Bronchial epithelial cell (primary cell): ENCODE measurements at regions not wholly inside any gene's neighbourhood (a gene's known extent, or its start where the extent isn't known, plus 50 kb on each side); places are given as distances from the start of the nearest gene placed in this dataset.
"Not testable (repeated sequence)": the region's sequence is repeated elsewhere in the genome, so short reads cannot be mapped to it uniquely, and the experiment has no call there.

Experiments used
- DNase-seq: peaks from one replicate; pipeline ENCODE4 v3.0.0-alpha.2; 2010; ENCODE audit warnings: low read depth
- FAIRE-seq: peaks from 2 replicates; lab custom pipeline; 2011; peaks lifted over from hg19 to GRCh38; lab: Jason Lieb, UNC
- H3K27me3 ChIP-seq: 2 replicates; pipeline ENCODE4 v1.5.1; 2011; ENCODE audit warnings: low read length; ENCODE audit not compliant: control insufficient read depth, insufficient read depth
- H3K36me3 ChIP-seq: 2 replicates; pipeline ENCODE4 v1.5.1; 2011; ENCODE audit warnings: low read length; ENCODE audit not compliant: control insufficient read depth, insufficient read depth
- H3K4me3 ChIP-seq: 2 replicates; pipeline ENCODE4 v1.5.1; 2011; ENCODE audit warnings: mild to moderate bottlenecking, low read depth, low read length, control low read depth
- CTCF ChIP-seq: IDR thresholded peaks from 2 replicates; pipeline ENCODE4 v1.5.1; 2011; ENCODE audit warnings: mild to moderate bottlenecking, moderate library complexity, low read length, control low read depth, inconsistent platforms; ENCODE audit not compliant: insufficient read depth, severe bottlenecking

GRCh38 chr20:51271931-51272330 is 249.0 kb upstream of the KCNG1 start:
- FAIRE-seq (no peak), DNase-seq (no peak)
- Histone ChIP-seq H3K4me3 (no peak overlapping the region), H3K36me3 (no peaks in the 10 kb centered on the region), H3K27me3 (peaks cover 2% of the 10 kb centered on the region)
- no peak for TF ChIP-seq CTCF

- H3K36me3 ChIP-seq, FAIRE-seq, H3K4me3 ChIP-seq, DNase-seq, H3K27me3 ChIP-seq: not testable (repeated sequence)
Measured at GRCh38 chr20:51271289-51271688, 248.4 kb upstream of the KCNG1 start.

- no peak for TF ChIP-seq CTCF
- FAIRE-seq (peak; percentile 13), DNase-seq (no peak)
- Histone ChIP-seq H3K36me3 (no peaks in the 10 kb centered on the region), H3K27me3 (no peaks in the 10 kb centered on the region), H3K4me3 (no peak overlapping the region)
Measured at GRCh38 chr20:51269671-51270070, 246.8 kb upstream of the KCNG1 start.

- TF ChIP-seq CTCF, result no peak
- DNase-seq, result no peak
- FAIRE-seq, result no peak
- Histone ChIP-seq H3K4me3 (no peak overlapping the region), H3K27me3 (no peaks in the 10 kb centered on the region), H3K36me3 (no peaks in the 10 kb centered on the region)
Measured at GRCh38 chr20:51267679-51268078, 244.8 kb upstream of the KCNG1 start.

- no peak overlapping the region for H3K4me3 ChIP-seq
- FAIRE-seq, result no peak
- H3K27me3 ChIP-seq, result no peaks in the 10 kb centered on the region
Measured at GRCh38 chr20:51266353-51266752, 243.4 kb upstream of the KCNG1 start.

GRCh38 chr20:51265361-51265760 is 242.5 kb upstream of the KCNG1 start:
- TF ChIP-seq CTCF, result no peak
- DNase-seq (no peak), FAIRE-seq (no peak)
- Histone ChIP-seq H3K27me3 (no peaks in the 10 kb centered on the region), H3K36me3 (no peaks in the 10 kb centered on the region), H3K4me3 (no peak overlapping the region)

More at GRCh38 chr20:51266353-51266752, 243.4 kb upstream of the KCNG1 start:
- no peak for TF ChIP-seq CTCF
- H3K36me3 ChIP-seq, result no peaks in the 10 kb centered on the region
- DNase-seq, result no peak
